Glomerular visceral epithelial cell (primary cell): ENCODE measurements at regions not wholly inside any gene's neighbourhood (a gene's known extent, or its start where the extent isn't known, plus 50 kb on each side); places are given as distances from the start of the nearest gene placed in this dataset.
"Not testable (repeated sequence)": the region's sequence is repeated elsewhere in the genome, so short reads cannot be mapped to it uniquely, and the experiment has no call there.

Experiments used
- DNase-seq: peaks from one replicate; pipeline ENCODE4 v3.0.0-alpha.2; 2016; ENCODE audit errors: extremely low spot score

- DNase-seq, result no peak
Observed at GRCh38 chr2:44051593-44052347, 56.0 kb upstream of the LRPPRC start.

- no peak for DNase-seq
Observed at GRCh38 chr2:44052584-44052983, 56.8 kb upstream of the LRPPRC start.

GRCh38 chr2:44053052-44053451, 57.3 kb upstream of the LRPPRC start:
- no peak for DNase-seq

- no peak for DNase-seq
Observed at GRCh38 chr2:44053456-44053855, 57.7 kb upstream of the LRPPRC start.

- no peak for DNase-seq
Observed at GRCh38 chr2:44055229-44055628, 59.4 kb upstream of the LRPPRC start.

GRCh38 chr2:44055664-44056063, 59.9 kb upstream of the LRPPRC start:
- no peak for DNase-seq

GRCh38 chr2:44056947-44057346, 61.2 kb upstream of the LRPPRC start:
- no peak for DNase-seq

- not testable (repeated sequence) for DNase-seq
Observed at GRCh38 chr2:44060286-44060685, 64.5 kb upstream of the LRPPRC start.

GRCh38 chr2:44060990-44061389, 65.2 kb upstream of the LRPPRC start:
- no peak for DNase-seq

- DNase-seq, result no peak
Observed at GRCh38 chr2:44061469-44061868, 65.7 kb upstream of the LRPPRC start.

- DNase-seq, result no peak
Observed at GRCh38 chr2:44061876-44062275, 66.1 kb upstream of the LRPPRC start.

- no peak for DNase-seq
Observed at GRCh38 chr2:44063033-44063432, 67.2 kb upstream of the LRPPRC start.

GRCh38 chr2:44064281-44064680, 68.5 kb upstream of the LRPPRC start:
- DNase-seq, result not testable (repeated sequence)

- not testable (repeated sequence) for DNase-seq
Observed at GRCh38 chr2:44067012-44067790, 71.4 kb upstream of the LRPPRC start.

- DNase-seq, result not testable (repeated sequence)
Observed at GRCh38 chr2:44067791-44068181, 72.0 kb upstream of the LRPPRC start.

- DNase-seq, result no peak
Observed at GRCh38 chr2:44071454-44072046, 75.8 kb upstream of the LRPPRC start.

GRCh38 chr2:44073667-44074066, 77.9 kb upstream of the LRPPRC start:
- not testable (repeated sequence) for DNase-seq

GRCh38 chr2:44074795-44075194, 79.0 kb upstream of the LRPPRC start:
- DNase-seq, result not testable (repeated sequence)

GRCh38 chr2:44075541-44075940, 79.8 kb upstream of the LRPPRC start:
- DNase-seq, result no peak

- no peak for DNase-seq
Observed at GRCh38 chr2:44077942-44078511, 82.2 kb upstream of the LRPPRC start.

GRCh38 chr2:44079686-44080085, 83.9 kb upstream of the LRPPRC start:
- no peak for DNase-seq

GRCh38 chr2:44083054-44083453, 85.6 kb upstream of the PPM1B start:
- no peak for DNase-seq
